Loucy (cell line): ENCODE measurements at regions not wholly inside any gene's neighbourhood (a gene's known extent, or its start where the extent isn't known, plus 50 kb on each side); places are given as distances from the start of the nearest gene placed in this dataset.

Experiments
- CTCF ChIP-seq: fragments of 200-600 bp; sonication (generic); conservative IDR thresholded peaks from 2 replicates; pipeline ENCODE4 v1.5.1; 2014; ENCODE audit warnings: mild to moderate bottlenecking, antibody characterized with exemption, low read length
- EZH2phosphoT487 ChIP-seq: fragments of 200-600 bp; IDR thresholded peaks from 2 replicates; pipeline ENCODE4 v1.6.1; 2018; ENCODE audit warnings: antibody characterized with exemption, mild to moderate bottlenecking, moderate library complexity, borderline replicate concordance

DNA sequence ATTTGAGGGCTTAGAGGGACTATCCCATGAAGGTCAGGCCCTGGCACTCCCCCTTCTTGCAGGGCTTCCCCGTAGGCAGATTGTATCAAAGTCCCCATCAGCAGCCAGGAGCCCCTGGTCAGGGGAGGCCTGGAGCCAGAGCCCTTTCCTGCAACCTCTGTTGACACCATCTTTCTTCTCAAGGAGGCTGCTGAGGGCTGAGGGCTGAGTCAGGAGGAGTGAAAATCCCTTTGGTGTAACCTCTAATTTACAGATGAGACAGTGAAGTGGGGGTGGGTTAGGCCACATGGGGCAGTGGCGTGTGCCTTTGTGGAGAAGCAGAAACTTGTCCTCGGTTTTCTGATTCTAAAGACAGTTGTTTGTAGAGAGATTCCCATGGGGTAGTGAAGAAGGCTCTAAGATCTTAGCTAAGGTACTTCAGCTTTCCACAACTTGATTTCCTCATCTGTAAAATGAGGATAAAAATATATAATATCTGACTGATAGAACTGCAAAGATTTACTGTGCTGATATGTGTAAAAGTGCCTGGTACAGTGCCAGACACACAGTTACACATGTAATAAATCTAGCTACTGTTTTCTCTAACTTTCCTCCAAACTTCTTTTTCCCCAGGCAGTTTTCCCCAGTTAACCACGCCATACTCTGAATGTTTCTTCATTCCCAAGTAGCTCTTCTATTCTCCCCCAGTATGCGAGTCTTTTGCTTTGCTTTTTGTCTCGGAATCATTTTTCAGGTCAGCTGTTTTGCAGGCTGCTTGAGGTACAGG is 249.4 kb upstream of the TPM1 start:
- TF ChIP-seq CTCF (no peak), EZH2phosphoT487 (no peak)
